OCI-LY1 (cell line): ENCODE measurements at regions not wholly inside any gene's neighbourhood (a gene's known extent, or its start where the extent isn't known, plus 50 kb on each side); places are given as distances from the start of the nearest gene placed in this dataset.

Experiments
- H2AFZ ChIP-seq: fragments of 200-600 bp; sonication (generic), shearing (Covaris generic); 2 replicates; pipeline ENCODE4 v1.6.0; 2014; ENCODE audit warnings: antibody characterized with exemption, mild to moderate bottlenecking, low read length
- H3F3A ChIP-seq: fragments of 200-600 bp; sonication (generic), shearing (Covaris generic); 2 replicates; pipeline ENCODE4 v1.6.0; 2014; ENCODE audit warnings: mild to moderate bottlenecking, antibody characterized with exemption, low read length, moderate library complexity; ENCODE audit not compliant: insufficient read depth
- H3K27ac ChIP-seq: fragments of 200-600 bp; sonication (generic); 2 replicates; pipeline ENCODE4 v1.5.1; 2014; ENCODE audit warnings: low read length, mixed run types, mild to moderate bottlenecking, low read depth; ENCODE audit not compliant: poor library complexity, severe bottlenecking
- H3K27me3 ChIP-seq: fragments of 200-600 bp; sonication (generic); 2 replicates; pipeline ENCODE4 v1.6.0; 2014; ENCODE audit warnings: antibody characterized with exemption, mild to moderate bottlenecking, low read length, moderate library complexity; ENCODE audit not compliant: insufficient read depth
- H3K36me3 ChIP-seq: fragments of 200-600 bp; sonication (generic); 2 replicates; pipeline ENCODE4 v1.6.1; 2014; ENCODE audit warnings: mild to moderate bottlenecking, antibody characterized with exemption, low read length, moderate library complexity, mixed read lengths; ENCODE audit not compliant: insufficient read depth
- H3K4me1 ChIP-seq: fragments of 200-600 bp; sonication (generic); 2 replicates; pipeline ENCODE4 v1.5.1; 2014; ENCODE audit warnings: mild to moderate bottlenecking, low read length, moderate library complexity; ENCODE audit not compliant: insufficient read depth, severe bottlenecking
- H3K4me2 ChIP-seq: fragments of 200-600 bp; sonication (generic), shearing (Covaris generic); 2 replicates; pipeline ENCODE4 v1.6.1; 2014; ENCODE audit warnings: low read length
- H3K4me3 ChIP-seq: fragments of 200-600 bp; sonication (generic); 2 replicates; pipeline ENCODE4 v1.5.1; 2014; ENCODE audit warnings: low read length, low read depth, mild to moderate bottlenecking, mixed read lengths; ENCODE audit not compliant: poor library complexity, severe bottlenecking
- H3K79me2 ChIP-seq: fragments of 200-600 bp; shearing (Covaris generic); 2 replicates; pipeline ENCODE4 v1.6.1; 2016; ENCODE audit warnings: mixed run types, low read length, mixed read lengths; ENCODE audit not compliant: insufficient read depth
- H3K9ac ChIP-seq: fragments of 200-600 bp; sonication (generic), shearing (Covaris generic); 2 replicates; pipeline ENCODE4 v1.6.1; 2014; ENCODE audit warnings: mild to moderate bottlenecking, low read length, mixed read lengths
- H3K9me2 ChIP-seq: fragments of 200-600 bp; sonication (generic), shearing (Covaris generic); 2 replicates; pipeline ENCODE4 v1.6.1; 2014; ENCODE audit warnings: low read depth, mild to moderate bottlenecking, low read length, mixed read lengths
- H3K9me3 ChIP-seq: fragments of 200-600 bp; shearing (Covaris generic); 2 replicates; pipeline ENCODE4 v1.6.1; 2014; ENCODE audit warnings: low read length, mixed read lengths
- H4K20me1 ChIP-seq: fragments of 200-600 bp; sonication (generic), shearing (Covaris generic); 2 replicates; pipeline ENCODE4 v1.6.0; 2016; ENCODE audit warnings: mild to moderate bottlenecking, low read length; ENCODE audit not compliant: insufficient read depth
- EZH2 ChIP-seq: fragments of 200-600 bp; sonication (generic), shearing (Covaris generic); IDR thresholded peaks from 2 replicates; pipeline ENCODE4 v1.8.0; 2017; ENCODE audit warnings: borderline replicate concordance, mixed run types, mild to moderate bottlenecking, antibody characterized with exemption, low read length, moderate library complexity, mixed read lengths
- TF ChIP-seq, protein P1 (sequence below): fragments of 200-600 bp; sonication (generic), shearing (Covaris generic); IDR thresholded peaks from 2 replicates; pipeline ENCODE4 v1.5.1; 2017; ENCODE audit warnings: mild to moderate bottlenecking, antibody characterized with exemption, low read length, moderate library complexity, mixed read lengths

DNA sequence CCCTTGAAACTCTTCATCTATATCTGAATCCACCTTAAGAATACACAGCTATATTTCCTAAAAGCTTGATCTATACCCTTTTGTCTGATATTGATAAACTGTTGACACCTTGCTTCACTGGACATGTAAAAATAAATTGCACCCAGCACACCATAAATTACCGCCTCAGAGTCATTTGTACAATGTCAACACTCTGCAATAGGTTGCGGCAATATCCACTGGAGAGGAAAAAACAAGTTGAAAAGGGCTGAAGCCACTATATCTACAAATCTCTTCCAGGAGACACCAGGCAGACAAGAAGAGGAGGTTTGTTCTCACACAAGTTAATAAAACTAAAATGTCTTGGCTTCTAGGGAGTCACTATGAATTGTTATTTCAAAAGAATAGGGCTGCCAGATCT, 656.9 kb downstream of the CDH8 start:
- H3K4me2 ChIP-seq, result no peak overlapping the region
- no peaks in the 10 kb centered on the region for H3K4me1 ChIP-seq
- no peak overlapping the region for H3K27ac ChIP-seq
- no peaks in the 10 kb centered on the region for H3F3A ChIP-seq
- no peak overlapping the region for H3K9ac ChIP-seq
- TF ChIP-seq, protein P1, sequence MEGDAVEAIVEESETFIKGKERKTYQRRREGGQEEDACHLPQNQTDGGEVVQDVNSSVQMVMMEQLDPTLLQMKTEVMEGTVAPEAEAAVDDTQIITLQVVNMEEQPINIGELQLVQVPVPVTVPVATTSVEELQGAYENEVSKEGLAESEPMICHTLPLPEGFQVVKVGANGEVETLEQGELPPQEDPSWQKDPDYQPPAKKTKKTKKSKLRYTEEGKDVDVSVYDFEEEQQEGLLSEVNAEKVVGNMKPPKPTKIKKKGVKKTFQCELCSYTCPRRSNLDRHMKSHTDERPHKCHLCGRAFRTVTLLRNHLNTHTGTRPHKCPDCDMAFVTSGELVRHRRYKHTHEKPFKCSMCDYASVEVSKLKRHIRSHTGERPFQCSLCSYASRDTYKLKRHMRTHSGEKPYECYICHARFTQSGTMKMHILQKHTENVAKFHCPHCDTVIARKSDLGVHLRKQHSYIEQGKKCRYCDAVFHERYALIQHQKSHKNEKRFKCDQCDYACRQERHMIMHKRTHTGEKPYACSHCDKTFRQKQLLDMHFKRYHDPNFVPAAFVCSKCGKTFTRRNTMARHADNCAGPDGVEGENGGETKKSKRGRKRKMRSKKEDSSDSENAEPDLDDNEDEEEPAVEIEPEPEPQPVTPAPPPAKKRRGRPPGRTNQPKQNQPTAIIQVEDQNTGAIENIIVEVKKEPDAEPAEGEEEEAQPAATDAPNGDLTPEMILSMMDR, result no peak
- no peaks in the 10 kb centered on the region for H3K27me3 ChIP-seq
- H3K79me2 ChIP-seq, result no peaks in the 10 kb centered on the region
- H3K36me3 ChIP-seq, result no peaks in the 10 kb centered on the region
- no peak overlapping the region for H2AFZ ChIP-seq
- H4K20me1 ChIP-seq, result no peaks in the 10 kb centered on the region
- no peaks in the 10 kb centered on the region for H3K9me3 ChIP-seq
- no peak overlapping the region for H3K4me3 ChIP-seq
- no peaks in the 10 kb centered on the region for H3K9me2 ChIP-seq

DNA sequence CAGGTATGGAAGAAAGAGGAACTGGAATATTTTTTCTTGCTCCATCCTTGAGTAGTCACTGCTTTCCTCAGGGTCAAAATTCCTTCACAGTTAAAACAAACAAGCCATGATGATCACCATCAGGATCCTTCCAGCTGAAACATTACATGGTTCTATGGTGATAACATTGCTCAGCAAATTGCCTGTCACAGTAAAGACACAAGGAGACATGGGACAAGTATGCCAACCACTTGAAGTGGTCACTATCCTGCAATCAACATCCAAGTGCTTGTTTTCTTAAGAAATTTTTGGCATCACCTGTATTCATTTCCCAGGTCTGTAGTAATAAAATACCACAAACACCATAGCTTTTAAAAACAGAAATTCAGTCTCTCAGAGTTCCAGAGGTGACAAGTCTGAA, 662.2 kb downstream of the CDH8 start:
- Histone ChIP-seq H3K9me2 (no peaks in the 10 kb centered on the region), H4K20me1 (no peaks in the 10 kb centered on the region), H3K4me2 (no peak overlapping the region), H3K27me3 (no peaks in the 10 kb centered on the region), H2AFZ (no peak overlapping the region), H3K4me1 (no peaks in the 10 kb centered on the region), H3K79me2 (no peaks in the 10 kb centered on the region), H3K9ac (no peak overlapping the region), H3K36me3 (no peaks in the 10 kb centered on the region), H3F3A (no peaks in the 10 kb centered on the region), H3K27ac (no peak overlapping the region), H3K9me3 (no peaks in the 10 kb centered on the region), H3K4me3 (no peak overlapping the region)
- no peak for TF ChIP-seq EZH2
- TF ChIP-seq, protein P1, result no peak

DNA sequence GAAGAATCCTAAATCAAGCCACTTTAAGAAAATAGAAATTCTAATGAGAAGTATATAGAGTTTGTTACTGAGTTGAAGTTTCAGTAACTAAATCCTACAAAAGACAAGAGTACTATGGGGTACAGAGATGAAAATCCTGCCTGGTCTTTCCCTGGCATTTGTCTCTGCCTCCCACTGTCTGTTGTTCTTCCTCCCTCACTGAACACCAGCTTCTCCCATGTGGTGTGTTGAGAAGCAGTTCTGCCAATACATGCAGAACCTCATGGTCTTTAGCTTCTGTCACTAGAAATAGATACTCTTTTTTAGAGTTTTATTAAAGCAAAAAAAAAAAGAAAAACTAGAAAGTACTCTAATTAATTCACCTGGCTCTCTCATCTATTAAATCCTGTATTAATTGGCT, 664.4 kb downstream of the CDH8 start:
- Histone ChIP-seq H3K9ac (no peak overlapping the region), H3K27me3 (no peaks in the 10 kb centered on the region), H3K79me2 (no peaks in the 10 kb centered on the region), H3K4me3 (no peak overlapping the region), H2AFZ (no peak overlapping the region), H3K9me3 (no peaks in the 10 kb centered on the region), H3K9me2 (no peaks in the 10 kb centered on the region), H3K27ac (no peak overlapping the region), H3K36me3 (no peaks in the 10 kb centered on the region), H4K20me1 (no peaks in the 10 kb centered on the region), H3K4me2 (no peak overlapping the region), H3K4me1 (no peaks in the 10 kb centered on the region), H3F3A (no peaks in the 10 kb centered on the region)
- TF ChIP-seq, protein P1, result no peak
- no peak for TF ChIP-seq EZH2
